GM21360 (cell line): ENCODE measurements at regions not wholly inside any gene's neighbourhood (a gene's known extent, or its start where the extent isn't known, plus 50 kb on each side); places are given as distances from the start of the nearest gene placed in this dataset.
A peak's percentile ranks its signal among the peaks of the same experiment; 100 is the strongest.
"Not testable (repeated sequence)": the region's sequence is repeated elsewhere in the genome, so short reads cannot be mapped to it uniquely, and the experiment has no call there.

Source experiments
- ATAC-seq: cut with Tn5 transposase; IDR thresholded peaks from one replicate; pipeline ENCODE4 v1.9.1; 2021; ENCODE audit warnings: mild to moderate bottlenecking, moderate library complexity; ENCODE audit not compliant: unreplicated experiment

DNA sequence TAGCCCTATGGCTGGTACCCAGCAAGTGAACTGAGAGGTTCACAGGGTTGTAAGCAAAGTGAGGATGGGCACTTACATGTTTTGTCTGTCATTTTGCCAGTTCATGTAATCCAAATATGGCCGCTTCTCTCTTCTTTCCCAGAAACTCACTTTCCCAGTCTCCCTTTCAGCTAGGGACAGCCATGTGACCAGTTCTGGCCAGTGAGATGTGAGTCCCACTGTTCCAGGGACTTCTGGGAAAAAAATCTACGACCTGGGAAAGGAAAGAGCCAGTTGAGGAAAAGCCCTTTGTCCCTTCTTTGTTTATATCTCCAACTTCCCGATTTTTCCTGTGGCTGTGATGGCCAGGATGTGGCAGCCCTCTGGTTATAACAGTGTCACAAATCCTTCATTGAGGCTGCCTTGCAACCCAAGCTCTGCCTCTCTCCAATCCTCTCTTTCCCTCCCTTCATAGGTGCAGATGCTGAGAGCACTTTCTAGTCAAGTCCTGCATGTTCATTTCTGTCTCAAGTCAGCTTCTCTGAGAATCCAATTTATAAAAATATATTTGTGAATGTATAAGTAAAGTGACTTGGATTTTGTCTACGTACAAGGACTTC lies 148.6 kb upstream of the ZFP64 start:
- ATAC-seq, result no peak

DNA sequence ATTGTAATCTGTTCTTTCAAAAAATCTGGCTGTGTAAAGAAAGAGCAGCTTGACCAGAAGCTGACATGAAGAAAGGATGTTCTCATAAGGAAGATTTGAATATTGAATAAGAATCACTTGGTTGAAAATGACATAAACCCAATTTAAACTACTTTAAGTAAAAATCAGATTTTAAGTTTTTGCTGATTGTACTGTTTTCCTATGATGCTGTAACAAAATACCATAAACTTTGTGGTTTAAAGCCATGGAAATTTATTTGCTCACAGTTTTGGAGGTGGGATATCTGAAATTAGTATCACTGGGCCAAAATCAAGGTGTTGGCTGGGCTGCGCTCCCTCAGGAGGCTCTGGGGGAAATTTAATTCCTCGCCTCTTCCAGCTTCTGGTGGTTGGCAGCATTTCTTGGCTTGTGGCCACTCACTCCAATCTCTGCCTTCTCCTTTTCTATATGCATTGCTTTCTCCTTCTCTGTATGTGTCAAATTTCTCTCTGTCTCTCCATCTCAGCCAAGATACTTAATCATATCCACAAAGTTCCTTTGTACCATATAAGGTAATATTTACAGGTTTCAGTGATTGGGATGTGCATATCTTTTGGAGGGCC lies 141.2 kb upstream of the ZFP64 start:
- no peak for ATAC-seq

DNA sequence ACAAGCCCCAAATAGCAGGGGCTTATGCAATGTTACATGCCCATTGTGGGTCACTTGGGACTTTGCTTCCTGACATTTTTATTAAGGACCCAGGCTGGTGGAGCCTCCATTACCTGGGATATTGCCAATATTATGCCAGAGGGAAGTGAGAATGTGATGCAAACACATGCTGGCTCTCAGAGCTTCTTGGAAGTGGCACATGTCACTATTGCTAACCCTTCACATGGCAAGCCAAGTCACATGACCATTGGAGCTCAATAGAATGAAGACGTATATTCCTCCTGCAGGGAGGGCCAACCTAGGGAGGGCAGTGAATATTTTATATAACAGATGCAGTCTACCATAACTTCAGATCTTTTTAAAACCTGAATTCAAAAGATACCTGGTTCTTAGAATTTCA lies 140.7 kb upstream of the ZFP64 start:
- no peak for ATAC-seq

DNA sequence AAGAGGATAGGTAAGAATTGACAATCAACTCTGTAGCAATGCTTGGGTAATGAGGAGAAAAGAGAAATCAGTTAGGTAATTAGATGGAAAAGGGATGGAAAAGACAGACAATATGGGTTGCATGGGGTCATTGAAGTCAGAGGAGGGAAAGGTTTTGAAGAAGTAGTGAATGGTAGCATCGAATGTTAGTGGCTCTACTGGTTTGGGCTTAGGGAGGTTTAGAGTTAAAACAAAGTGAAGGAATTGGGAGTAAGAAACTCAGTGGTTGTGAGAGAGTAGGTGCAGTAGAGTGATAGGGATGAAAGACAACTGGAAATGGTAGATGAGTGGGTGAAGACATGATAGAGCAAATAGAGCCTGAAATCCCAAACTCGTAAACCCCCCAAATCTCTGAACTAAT lies 140.1 kb upstream of the ZFP64 start:
- ATAC-seq, result no peak

DNA sequence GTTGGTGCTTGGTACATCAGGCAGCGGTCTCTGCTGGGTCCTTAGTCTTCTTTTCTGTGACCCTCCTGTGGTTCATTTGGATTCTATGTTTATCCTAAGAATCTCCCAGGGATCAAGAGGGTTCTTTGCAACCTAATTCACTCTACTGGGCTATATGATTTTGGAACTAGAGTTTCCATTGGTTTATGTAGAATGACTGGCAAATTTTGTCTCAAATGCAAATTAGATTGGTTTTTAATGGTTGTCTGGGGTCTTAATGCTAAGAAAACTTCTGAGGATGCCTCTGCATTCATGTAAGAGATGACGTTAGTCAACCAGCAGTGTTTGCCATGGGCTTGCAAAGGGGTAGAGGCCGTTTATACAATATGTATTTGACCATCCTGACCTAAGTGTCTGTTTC lies 129.8 kb upstream of the ZFP64 start:
- no peak for ATAC-seq

DNA sequence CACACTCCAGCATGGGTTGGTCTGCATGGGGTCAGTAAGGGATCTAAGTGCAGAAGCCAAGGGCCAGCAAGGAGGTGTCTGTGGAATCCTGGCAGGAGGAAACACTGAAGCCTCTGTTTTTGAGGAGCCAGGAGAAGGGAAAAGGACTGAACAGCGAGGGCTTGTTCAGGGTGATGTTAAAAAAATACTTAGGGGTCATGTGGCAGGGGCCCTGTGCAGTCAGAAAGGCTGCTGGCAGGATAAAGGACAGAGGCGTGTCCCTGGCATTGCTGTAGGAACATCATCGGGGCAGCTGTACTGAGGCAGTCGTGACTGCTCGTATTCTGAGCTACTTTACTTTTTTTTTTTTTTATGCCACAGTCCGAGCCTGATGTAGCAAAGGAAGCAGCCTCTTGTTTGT lies 127.1 kb upstream of the ZFP64 start:
- no peak for ATAC-seq

DNA sequence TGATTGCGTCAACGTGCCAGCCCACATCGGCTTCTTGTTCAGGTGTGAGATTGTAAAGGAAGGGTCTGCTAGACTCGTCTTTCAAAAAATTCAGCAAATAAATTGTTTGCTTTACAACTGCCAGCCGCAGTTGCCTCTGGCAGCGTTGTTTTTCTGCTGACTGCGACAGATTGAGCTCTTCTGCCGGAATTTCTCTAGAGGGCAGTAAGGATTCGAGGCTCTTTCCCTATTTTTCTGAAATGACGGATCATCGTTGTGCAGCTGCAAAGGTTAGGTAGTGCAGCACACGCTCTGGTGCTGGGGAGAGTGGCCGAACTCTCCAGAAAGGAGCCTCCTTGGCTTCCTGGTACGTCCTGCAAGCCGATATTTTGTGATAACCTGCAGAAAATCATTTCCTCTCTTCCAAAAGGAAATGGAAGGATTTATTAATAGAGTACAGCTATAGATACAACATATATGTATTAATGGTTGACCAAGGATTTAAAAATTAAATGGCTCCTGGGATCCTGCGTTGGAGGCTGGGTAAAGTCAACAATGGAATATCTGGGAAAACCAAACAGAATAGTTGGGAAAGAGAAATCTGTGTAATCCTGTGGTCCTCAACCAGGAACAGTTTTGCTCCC lies 121.9 kb upstream of the ZFP64 start:
- no peak for ATAC-seq

DNA sequence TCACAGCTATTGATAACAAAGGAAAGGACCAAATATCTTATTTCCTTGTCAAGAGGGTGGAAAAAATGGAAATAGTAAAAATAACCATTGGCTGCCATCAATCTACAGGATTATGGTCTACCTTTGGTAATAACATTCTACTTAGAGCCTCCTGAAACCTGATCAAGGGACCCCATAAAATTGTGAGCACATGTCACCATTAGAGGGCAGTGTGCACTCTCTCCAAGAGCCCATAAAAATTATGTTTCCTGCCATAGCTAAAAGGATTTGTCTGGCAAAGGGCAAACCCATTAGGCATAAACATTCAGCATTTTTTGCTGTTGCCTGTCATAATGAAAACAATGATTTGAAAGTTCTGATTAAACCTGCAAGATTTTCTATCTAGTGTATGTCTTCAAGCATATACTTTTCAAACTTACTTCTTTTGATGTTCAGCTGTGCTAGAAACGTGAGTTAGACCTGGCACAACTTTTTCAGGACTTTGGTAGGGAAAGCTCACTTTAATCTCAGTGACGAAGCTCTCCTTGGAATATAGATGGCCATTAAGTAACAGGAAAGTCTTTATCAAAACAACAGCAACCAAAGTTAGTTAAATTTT lies 120.7 kb upstream of the ZFP64 start:
- ATAC-seq, result peak; percentile 67

DNA sequence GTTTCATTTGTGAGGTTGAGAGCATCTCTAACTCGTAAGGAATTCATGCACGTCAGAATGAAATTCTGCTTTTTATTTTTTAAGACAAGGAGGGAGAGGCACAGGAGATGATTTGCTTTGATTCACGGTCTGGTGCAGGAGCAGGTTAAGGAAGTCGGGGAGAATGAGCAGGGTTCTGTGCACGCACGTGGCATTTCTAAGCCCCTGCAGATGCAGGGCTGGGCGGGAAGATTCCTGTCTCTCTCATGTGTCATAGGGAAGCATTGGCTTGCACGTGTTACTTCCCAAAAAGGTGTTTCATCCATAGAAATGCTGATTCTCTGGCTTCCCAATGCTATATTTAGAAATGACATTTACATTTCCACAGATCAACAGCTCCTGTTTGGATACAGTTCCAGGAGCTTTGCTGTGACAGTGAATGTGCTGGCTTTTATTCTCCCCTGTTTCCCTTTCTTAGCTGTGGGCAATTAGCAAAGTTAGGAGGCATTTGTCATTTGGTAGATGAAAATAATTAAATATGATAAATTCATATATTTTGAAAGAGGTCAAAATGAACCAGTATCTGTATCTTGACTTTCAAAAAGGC lies 119.7 kb upstream of the ZFP64 start:
- ATAC-seq, result no peak

DNA sequence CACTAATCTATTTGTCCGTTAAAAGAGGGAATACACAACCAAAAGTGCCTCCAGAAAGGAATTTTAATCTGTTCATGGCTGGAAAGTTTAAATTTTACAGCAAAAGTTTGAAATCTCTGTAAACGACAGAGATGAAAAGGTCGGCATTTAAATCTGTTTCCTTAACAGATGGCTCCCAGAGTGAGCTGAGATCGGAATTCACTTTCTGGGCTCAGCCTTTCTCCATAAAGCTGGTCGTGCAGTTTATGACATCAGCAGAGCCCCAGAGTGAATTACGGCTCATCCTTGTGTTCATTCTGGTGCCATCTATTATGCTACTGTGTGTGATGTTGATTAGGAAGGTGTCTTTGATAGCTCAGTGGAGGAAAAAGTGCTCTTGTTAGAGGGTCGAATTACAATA lies 117.6 kb upstream of the ZFP64 start:
- no peak for ATAC-seq

DNA sequence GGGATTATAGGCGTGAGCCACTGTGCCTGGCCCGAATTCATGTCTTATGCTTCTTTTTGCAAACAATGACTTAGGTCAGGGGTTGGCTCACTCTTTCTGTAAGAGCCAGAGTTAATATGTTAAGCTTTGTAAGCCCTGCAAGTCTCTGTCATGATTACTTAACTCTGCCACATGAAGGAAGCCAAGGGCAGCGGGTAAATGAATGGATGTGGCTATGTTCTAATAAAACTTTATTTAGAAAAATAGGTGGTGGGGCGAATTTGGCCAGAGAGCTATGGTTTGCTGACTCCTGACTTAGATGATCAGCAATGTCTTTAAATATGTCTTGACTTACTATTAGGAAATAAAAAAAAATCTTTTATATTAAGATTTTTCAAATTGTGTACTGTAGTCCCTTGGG lies 114.9 kb upstream of the ZFP64 start:
- no peak for ATAC-seq

DNA sequence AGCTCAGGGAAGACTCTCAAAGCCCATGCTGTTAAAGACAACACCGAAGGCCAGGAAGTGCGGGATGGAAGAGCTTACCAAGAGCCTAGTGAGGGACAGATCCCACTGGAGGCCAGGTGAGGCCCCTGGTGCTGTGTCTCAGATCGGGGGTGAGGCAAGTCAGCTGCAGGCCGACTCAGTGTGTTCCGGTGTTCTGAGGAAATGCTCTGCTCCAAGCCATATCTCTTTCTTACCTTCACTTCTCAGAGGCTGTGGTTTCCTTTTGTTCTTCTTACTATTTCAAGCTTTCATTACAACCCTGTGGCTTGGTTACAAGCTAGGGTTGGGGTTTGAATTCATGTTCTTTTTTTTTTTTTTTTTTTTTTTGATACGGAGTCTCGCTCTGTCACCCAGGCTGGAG lies 114.3 kb upstream of the ZFP64 start:
- ATAC-seq, result no peak

DNA sequence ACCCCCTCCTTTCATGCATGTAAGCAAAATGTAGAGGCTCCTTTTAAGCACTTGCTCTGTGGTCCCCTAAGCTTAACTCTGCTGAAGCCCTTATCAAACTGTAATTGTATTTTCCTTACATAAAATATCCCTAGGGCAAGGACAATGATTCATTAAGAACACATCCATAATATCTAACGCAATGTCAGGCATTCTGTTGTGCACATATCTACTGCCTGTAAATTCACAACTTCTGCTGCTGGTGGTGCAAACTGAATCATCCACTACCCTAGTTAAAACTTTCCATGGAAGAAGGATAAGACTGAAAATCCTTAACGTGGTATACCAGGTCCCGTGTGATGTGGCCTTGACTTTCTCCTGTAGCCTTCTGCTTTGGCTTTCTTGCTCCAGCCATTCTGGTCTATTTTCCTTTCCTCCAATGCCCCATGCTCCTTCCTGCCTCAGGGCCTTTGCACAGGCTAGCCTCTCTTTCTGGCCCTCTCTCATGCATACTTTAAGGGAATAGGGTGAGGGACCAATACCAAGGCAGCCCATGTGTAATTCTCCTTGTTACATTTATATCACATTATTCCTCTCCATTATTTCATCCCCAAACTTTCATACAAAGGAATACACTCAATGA lies 113.6 kb upstream of the ZFP64 start:
- ATAC-seq, result no peak

DNA sequence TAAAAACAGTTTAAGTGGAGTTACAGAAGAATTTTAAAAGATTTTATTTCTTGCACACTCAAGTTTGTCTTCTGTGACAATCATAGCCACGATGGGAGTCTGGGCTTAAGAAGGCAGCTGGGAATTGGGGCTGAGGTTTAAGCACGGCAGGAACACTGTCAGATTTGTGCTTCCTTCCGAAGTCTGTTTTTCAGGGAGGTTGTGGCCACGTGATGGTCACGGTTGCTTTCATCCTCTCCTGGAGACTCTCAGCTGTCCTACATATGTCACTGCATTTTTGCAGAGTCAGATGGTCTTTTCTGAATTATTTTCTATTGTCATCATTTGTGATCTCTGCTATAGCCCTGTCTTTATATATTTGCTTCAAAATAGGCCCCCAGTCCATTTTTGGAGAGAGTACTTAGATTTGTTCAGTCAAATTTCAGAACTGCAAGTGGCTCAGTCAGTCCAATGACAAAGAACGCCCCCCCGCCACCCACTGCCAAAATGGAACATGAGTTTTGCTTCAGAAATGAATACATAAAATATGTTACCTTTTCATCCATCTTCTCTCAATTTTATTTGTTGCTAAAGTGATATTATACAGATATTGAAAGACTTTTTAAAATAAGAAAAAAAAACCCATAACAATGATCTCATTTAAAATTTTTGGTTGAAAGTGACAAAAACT lies 111.8 kb upstream of the ZFP64 start:
- ATAC-seq, result no peak

DNA sequence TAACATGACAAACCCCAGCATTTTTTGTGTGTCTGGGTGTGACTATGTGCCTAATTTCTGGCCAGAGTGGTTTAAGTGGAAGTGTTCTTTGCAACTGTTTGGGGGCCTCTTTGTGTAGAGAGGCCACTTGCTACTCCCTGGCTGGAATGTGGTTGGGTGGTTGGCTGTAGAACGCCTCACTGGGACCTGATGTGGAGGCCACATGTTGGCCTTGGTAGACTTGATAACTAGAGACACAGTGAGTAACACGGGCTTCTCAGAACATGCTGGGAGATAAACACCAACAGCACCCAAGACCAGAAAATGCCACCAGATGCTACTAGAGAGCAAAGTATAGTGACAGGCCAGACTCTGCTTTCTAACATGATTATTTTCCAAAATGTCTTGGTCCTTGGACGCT lies 111.2 kb upstream of the ZFP64 start:
- ATAC-seq, result no peak

DNA sequence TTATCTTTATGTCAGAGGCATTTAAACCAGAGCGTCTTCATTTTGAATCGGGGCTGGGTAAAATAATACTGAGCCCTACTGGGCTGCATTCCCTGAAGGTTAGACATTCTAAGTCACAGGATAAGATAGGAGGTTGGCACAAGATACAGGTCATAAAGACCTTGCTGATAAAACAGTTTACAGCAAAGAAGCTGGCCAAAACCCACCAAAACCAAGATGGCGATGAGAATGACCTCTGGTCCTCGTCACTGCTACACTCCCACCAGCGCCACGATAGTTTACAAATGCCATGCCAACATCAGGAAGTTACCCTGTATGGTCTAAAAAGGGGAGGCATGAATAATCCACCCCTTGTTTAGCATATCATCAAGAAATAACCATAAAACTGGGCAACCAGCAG lies 110.5 kb upstream of the ZFP64 start:
- not testable (repeated sequence) for ATAC-seq

DNA sequence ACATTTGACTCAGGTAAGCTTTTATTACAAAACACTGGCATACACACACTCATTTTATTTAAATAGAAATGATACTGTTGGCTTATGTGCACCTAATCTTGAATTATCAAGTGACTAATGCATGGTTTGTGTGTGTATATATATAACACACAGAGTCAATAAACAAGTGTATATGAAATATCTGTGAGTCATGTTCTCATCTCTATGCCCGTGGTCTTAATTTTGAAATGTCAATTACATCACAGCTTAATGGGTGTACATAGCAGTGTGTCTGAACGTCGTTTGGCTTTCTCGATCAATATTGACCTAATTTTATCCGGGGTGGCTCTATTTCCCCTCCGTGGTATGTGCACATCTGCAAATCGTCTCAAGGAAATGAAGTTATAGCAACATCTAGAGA lies 104.0 kb upstream of the ZFP64 start:
- no peak for ATAC-seq

DNA sequence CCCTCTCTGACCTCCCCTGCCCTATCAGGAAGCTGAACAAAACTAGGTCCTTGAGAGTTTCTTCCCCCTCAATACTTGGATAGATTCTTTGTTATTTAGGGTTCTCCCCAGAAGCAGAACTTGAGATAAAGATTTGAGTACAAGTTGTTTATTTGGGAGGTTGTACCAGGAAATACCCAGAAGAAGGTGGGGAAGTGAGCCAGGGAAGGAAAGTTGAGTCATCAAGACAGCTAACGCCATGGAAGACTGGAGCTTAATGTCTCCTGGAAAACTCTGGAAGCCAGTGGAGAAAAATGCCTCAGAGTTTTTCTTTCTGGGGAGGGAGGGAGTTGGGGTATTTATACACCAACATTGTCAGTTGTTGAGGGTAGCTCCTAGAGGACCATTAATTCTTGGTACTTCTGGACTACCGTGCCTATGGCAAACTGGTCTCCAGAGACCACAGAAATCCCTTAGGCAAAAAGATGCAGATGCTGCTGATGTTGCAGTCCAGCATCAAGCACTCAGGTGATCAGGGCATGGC lies 102.6 kb upstream of the ZFP64 start:
- no peak for ATAC-seq

DNA sequence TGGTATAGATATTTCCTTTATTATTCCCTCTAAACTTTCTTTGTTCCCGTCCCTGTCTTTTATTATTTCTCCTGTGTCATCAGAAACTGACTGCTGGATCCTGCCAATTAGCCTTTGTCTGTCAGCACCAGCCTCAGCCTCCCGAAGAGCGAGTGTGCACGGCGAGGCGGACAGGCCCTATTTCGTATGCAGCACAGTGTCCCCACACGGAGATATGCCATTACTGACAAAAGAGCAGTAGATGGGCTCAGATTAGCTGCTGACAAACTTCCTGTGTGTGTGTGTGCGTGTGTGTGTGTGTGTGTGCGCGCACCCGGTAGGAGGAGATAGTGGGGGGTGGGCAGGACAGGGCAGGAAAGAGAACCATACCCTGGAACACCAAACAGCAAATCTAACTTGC lies 99.5 kb upstream of the ZFP64 start:
- no peak for ATAC-seq

DNA sequence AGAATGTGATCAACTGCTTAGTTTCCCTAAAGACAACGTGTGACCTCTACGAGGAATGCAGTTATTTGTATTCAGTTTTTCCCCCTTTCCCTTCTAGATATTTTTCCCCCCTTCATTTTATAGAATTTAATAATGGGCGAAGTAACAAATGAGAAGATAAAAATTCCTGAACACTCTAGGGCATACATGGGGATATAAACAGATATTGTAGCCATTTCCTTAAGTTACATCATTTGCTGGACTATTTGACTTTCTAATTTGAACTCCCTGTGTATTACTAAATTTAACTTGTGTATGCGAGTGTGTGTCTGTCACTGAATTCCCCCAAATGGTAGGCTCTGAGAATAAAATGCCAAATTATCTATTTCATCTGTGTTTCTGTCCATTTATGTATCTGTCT lies 99.0 kb upstream of the ZFP64 start:
- no peak for ATAC-seq
